CD14-positive monocyte (primary cell): ENCODE measurements at regions not wholly inside any gene's neighbourhood (a gene's known extent, or its start where the extent isn't known, plus 50 kb on each side); places are given as distances from the start of the nearest gene placed in this dataset.

Source experiments
- DNase-seq, 3 donors: peaks; one replicate each; pipeline ENCODE4 v3.0.0-alpha.2; 2011 to 2022
- H2AFZ ChIP-seq: 2 replicates; pipeline ENCODE4 v1.6.0; 2012; ENCODE audit warnings: mild to moderate bottlenecking, low read depth, low read length, inconsistent platforms; ENCODE audit not compliant: insufficient read depth, poor library complexity, severe bottlenecking
- H3K27ac ChIP-seq, 2 donors: 1 replicate in 1 of 2; 2 replicates in 1 of 2; pipeline ENCODE4 v1.5.1; 2012 to 2013; ENCODE audit warnings: low read length in 2 of 2, control low read depth in 1 of 2, inconsistent platforms in 1 of 2, low read depth in 1 of 2, mild to moderate bottlenecking in 1 of 2
- H3K27me3 ChIP-seq, 2 donors: one replicate each; pipeline versions ENCODE4 v1.6.0 to v1.6.1; 2011 to 2013; ENCODE audit warnings: low read length in 2 of 2; ENCODE audit not compliant: control insufficient read depth in 2 of 2, insufficient read depth in 2 of 2
- H3K36me3 ChIP-seq, 2 donors: replicated peaks in 1 of 2; 1 replicate in 1 of 2; 2 replicates in 1 of 2; pipeline versions ENCODE4 v1.5.1 to v1.6.1; 2012 to 2013; ENCODE audit warnings: low read length in 2 of 2, control low read depth in 1 of 2, inconsistent platforms in 1 of 2, mild to moderate bottlenecking in 1 of 2; ENCODE audit not compliant: insufficient read depth in 2 of 2, control insufficient read depth in 1 of 2
- H3K4me1 ChIP-seq, 2 donors: 1 replicate in 1 of 2; 2 replicates in 1 of 2; pipeline versions ENCODE4 v1.5.1 to v1.6.1; 2012 to 2013; ENCODE audit warnings: low read length in 2 of 2, control low read depth in 1 of 2, inconsistent platforms in 1 of 2, mild to moderate bottlenecking in 1 of 2, moderate library complexity in 1 of 2; ENCODE audit not compliant: insufficient read depth in 2 of 2, control insufficient read depth in 1 of 2
- H3K4me2 ChIP-seq: replicated peaks from 2 replicates; pipeline ENCODE3; 2012; ENCODE audit warnings: low read length, moderate library complexity, mild to moderate bottlenecking; ENCODE audit not compliant: poor library complexity, severe bottlenecking; ENCODE audit errors: extremely low read depth
- H3K4me3 ChIP-seq, 3 experiments: fragments of 200-600 bp in 1 of 3; sonication (generic) in 1 of 3; replicated peaks in 1 of 3; 1 replicate in 2 of 3; 2 replicates in 1 of 3; pipeline ENCODE4 v1.5.1; 2011 to 2013; ENCODE audit warnings: low read length in 3 of 3, mild to moderate bottlenecking in 3 of 3, control low read depth in 2 of 3, low read depth in 2 of 3, inconsistent platforms in 1 of 3, moderate library complexity in 1 of 3
- H3K79me2 ChIP-seq: 2 replicates; pipeline ENCODE4 v1.6.0; 2012; ENCODE audit warnings: mild to moderate bottlenecking, control low read depth, inconsistent platforms, low read length, moderate library complexity; ENCODE audit not compliant: insufficient read depth
- H3K9ac ChIP-seq: 2 replicates; pipeline ENCODE4 v1.6.0; 2017; ENCODE audit warnings: low read length, mild to moderate bottlenecking; ENCODE audit not compliant: insufficient read depth, poor library complexity, severe bottlenecking
- H3K9me3 ChIP-seq, 2 donors: replicated peaks in 1 of 2; 1 replicate in 1 of 2; 2 replicates in 1 of 2; pipeline versions ENCODE4 v1.5.1 to v1.6.1; 2012 to 2013; ENCODE audit warnings: low read length in 2 of 2, control low read depth in 1 of 2; ENCODE audit not compliant: control insufficient read depth in 1 of 2, insufficient read depth in 1 of 2
- H4K20me1 ChIP-seq: 2 replicates; pipeline ENCODE4 v1.6.0; 2012; ENCODE audit warnings: mild to moderate bottlenecking, low read length, control low read depth, moderate library complexity; ENCODE audit not compliant: insufficient read depth
- H3K27ac Mint-ChIP-seq, 7 donors: one replicate each; pipeline ENCODE4 v1.8.0; 2020; ENCODE audit warnings: mild to moderate bottlenecking in 7 of 7, mixed read lengths in 7 of 7, moderate library complexity in 6 of 7, inconsistent platforms in 2 of 7
- H3K27me3 Mint-ChIP-seq, 3 donors: one replicate each; pipeline ENCODE4 v1.8.0; 2021 to 2022; ENCODE audit warnings: low read depth in 3 of 3, mild to moderate bottlenecking in 3 of 3, mixed read lengths in 3 of 3, moderate library complexity in 3 of 3, inconsistent platforms in 1 of 3
- H3K36me3 Mint-ChIP-seq, 2 donors: one replicate each; pipeline ENCODE4 v1.8.0; 2020; ENCODE audit warnings: mixed read lengths in 2 of 2, inconsistent platforms in 1 of 2, mild to moderate bottlenecking in 1 of 2
- H3K4me1 Mint-ChIP-seq: one replicate; pipeline ENCODE4 v1.8.0; 2020; ENCODE audit warnings: mild to moderate bottlenecking, mixed read lengths
- H3K4me3 Mint-ChIP-seq, 2 donors: one replicate each; pipeline ENCODE4 v1.8.0; 2020; ENCODE audit warnings: mild to moderate bottlenecking in 2 of 2, mixed read lengths in 2 of 2, moderate library complexity in 1 of 2
- H3K9me3 Mint-ChIP-seq, 7 donors: one replicate each; pipeline ENCODE4 v1.8.0; 2020 to 2022; ENCODE audit warnings: mixed read lengths in 7 of 7, mild to moderate bottlenecking in 6 of 7, moderate library complexity in 6 of 7, inconsistent platforms in 2 of 7
- WGBS: methylation state at CpG from one replicate; pipeline ENCODE4 v1.1.5; 2013; ENCODE audit warnings: missing lambda C conversion rate; ENCODE audit not compliant: insufficient coverage; 5-methylcytosine and 5-hydroxymethylcytosine counted together
- intact Hi-C, 2 donors: fragments of 100-400 bp; cut with micrococcal nuclease; formaldehyde crosslinking; loops; one replicate each; pipeline versions ENCODE4 v1.15.0 to v1.15.1; 2023
- TF ChIP-seq, protein P1 (sequence below): fragments of 200-600 bp; IDR thresholded peaks from one replicate; pipeline ENCODE4 v1.8.0; 2022; ENCODE audit warnings: antibody characterized with exemption, mild to moderate bottlenecking

DNA sequence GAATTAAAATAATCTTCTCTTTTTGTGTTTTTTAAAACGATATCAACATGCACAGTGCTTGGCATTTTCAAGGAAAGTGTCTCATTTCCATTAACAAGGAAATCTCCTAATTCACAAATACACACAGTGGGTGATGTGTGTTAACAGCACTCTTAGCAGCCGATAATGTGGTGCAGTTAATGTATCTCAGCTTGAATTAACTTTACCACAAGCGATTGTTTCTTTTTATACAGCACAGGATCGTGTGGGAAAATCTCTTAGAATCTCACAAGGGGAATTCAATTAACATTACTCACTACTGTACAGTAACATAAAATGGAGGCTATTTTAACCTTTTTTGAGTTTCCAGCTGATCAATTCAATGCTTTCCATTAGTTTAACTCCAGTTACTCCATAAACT is 1841.9 kb downstream of the STIM2 start:
- H2AFZ ChIP-seq: no peak overlapping the region
- intact Hi-C loops: no loop called here
- no peaks in the 10 kb centered on the region for H3K27me3 Mint-ChIP-seq

DNA sequence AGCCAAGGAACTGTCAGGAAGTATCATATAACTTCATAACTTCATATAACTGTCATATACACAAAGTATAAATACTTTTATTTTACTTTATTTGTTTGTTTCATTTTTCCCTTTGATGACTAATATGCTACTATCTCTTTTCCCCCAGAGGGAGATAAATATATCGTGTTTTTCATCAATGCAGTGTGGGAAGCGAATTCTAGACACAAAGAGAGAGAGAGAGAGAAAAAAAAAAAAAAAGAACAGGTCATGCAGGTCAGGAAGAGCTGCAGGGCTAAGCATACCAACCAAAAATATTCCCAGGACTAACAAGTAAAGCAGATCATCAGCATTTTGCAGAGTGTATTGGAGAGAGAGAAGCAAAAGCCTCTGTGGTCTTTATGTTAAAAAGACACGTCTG is 1849.2 kb downstream of the STIM2 start:
- H3K36me3 Mint-ChIP-seq: no peaks in the 10 kb centered on the region
- H3K9me3 ChIP-seq: no peaks in the 10 kb centered on the region

More for the DNA sequence above, 1841.9 kb downstream of the STIM2 start:
- H3K9ac ChIP-seq: no peak overlapping the region
- no peaks in the 10 kb centered on the region for H4K20me1 ChIP-seq
- H3K79me2 ChIP-seq: no peaks in the 10 kb centered on the region
- Mint-ChIP-seq H3K27ac (no peak overlapping the region), H3K4me1 (no peaks in the 10 kb centered on the region), H3K9me3 (peaks cover 0 to 4% (median 2%) of the 10 kb centered on the region in 7 donors), H3K4me3 (no peak overlapping the region), H3K36me3 (no peaks in the 10 kb centered on the region)
- H3K4me1 ChIP-seq: no peaks in the 10 kb centered on the region
- H3K36me3 ChIP-seq: no peaks in the 10 kb centered on the region
- DNase-seq: no peak
- H3K4me3 ChIP-seq: no peak overlapping the region
- no CpG with 5 or more reads among the region's 4 CpGs for WGBS
- H3K27me3 ChIP-seq: no peaks in the 10 kb centered on the region
- no peak overlapping the region for H3K4me2 ChIP-seq
- H3K27ac ChIP-seq: no peak overlapping the region
- no peaks in the 10 kb centered on the region for H3K9me3 ChIP-seq
- TF ChIP-seq, protein P1, sequence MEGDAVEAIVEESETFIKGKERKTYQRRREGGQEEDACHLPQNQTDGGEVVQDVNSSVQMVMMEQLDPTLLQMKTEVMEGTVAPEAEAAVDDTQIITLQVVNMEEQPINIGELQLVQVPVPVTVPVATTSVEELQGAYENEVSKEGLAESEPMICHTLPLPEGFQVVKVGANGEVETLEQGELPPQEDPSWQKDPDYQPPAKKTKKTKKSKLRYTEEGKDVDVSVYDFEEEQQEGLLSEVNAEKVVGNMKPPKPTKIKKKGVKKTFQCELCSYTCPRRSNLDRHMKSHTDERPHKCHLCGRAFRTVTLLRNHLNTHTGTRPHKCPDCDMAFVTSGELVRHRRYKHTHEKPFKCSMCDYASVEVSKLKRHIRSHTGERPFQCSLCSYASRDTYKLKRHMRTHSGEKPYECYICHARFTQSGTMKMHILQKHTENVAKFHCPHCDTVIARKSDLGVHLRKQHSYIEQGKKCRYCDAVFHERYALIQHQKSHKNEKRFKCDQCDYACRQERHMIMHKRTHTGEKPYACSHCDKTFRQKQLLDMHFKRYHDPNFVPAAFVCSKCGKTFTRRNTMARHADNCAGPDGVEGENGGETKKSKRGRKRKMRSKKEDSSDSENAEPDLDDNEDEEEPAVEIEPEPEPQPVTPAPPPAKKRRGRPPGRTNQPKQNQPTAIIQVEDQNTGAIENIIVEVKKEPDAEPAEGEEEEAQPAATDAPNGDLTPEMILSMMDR: no peak

More for the DNA sequence above, 1849.2 kb downstream of the STIM2 start:
- Histone ChIP-seq H3K79me2 (no peaks in the 10 kb centered on the region), H3K4me2 (no peak overlapping the region), H3K4me1 (no peaks in the 10 kb centered on the region), H3K36me3 (no peaks in the 10 kb centered on the region), H2AFZ (no peak overlapping the region), H4K20me1 (no peaks in the 10 kb centered on the region), H3K9ac (no peak overlapping the region), H3K27ac (no peak overlapping the region), H3K4me3 (no peak overlapping the region), H3K27me3 (no peaks in the 10 kb centered on the region)
- no peak overlapping the region for H3K27ac Mint-ChIP-seq
- H3K9me3 Mint-ChIP-seq: peaks cover 0 to 4% (median 0%) of the 10 kb centered on the region in 7 donors
- no peaks in the 10 kb centered on the region for H3K27me3 Mint-ChIP-seq
- H3K4me3 Mint-ChIP-seq: no peak overlapping the region
- no peak for DNase-seq
- H3K4me1 Mint-ChIP-seq: no peaks in the 10 kb centered on the region
- WGBS: no CpG with 5 or more reads among the region's 3 CpGs
- TF ChIP-seq, protein P1: no peak
- intact Hi-C loops: no loop called here
